Activated naive CD8-positive, alpha-beta T cell treated with anti-CD3 and anti-CD28 coated beads, Interleukin-2, amount 10 ng/mL, durations not matched to agents 7 days and 5 days (primary cell): ENCODE measurements at regions not wholly inside any gene's neighbourhood (a gene's known extent, or its start where the extent isn't known, plus 50 kb on each side); places are given as distances from the start of the nearest gene placed in this dataset.
"Not testable (repeated sequence)": the region's sequence is repeated elsewhere in the genome, so short reads cannot be mapped to it uniquely, and the experiment has no call there.

Experiments used
- ATAC-seq: fragments of 150-1000 bp; cut with Tn5 transposase; one replicate; pipeline ENCODE4 v1.10.0; 2021; ENCODE audit warnings: low read depth, moderate library complexity
- POLR2A ChIA-PET: fragments of 350-600 bp; sonication (Branson Sonifier 250); formaldehyde crosslinking; loops from one replicate; lab custom pipeline; 2021; ENCODE audit warnings: antibody characterized with exemption; lab: Charles Lee
- DNase-seq: peaks from one replicate; pipeline ENCODE4 v3.0.0; 2021
- H3K27ac Mint-ChIP-seq: one replicate; pipeline ENCODE4 v1.8.0; 2022; ENCODE audit warnings: mild to moderate bottlenecking, mixed read lengths
- H3K27me3 Mint-ChIP-seq: one replicate; pipeline ENCODE4 v1.8.0; 2022; ENCODE audit warnings: mild to moderate bottlenecking, moderate library complexity, mixed read lengths
- H3K36me3 Mint-ChIP-seq: one replicate; pipeline ENCODE4 v1.8.0; 2021; ENCODE audit warnings: mild to moderate bottlenecking, mixed read lengths
- H3K4me1 Mint-ChIP-seq: one replicate; pipeline ENCODE4 v1.8.0; 2021; ENCODE audit warnings: mixed read lengths
- H3K4me3 Mint-ChIP-seq: one replicate; pipeline ENCODE4 v1.8.0; 2022; ENCODE audit warnings: mild to moderate bottlenecking, moderate library complexity, mixed read lengths
- H3K9me3 Mint-ChIP-seq: one replicate; pipeline ENCODE4 v1.8.0; 2021; ENCODE audit warnings: mixed read lengths

GRCh38 chr12:125561008-125561407, 495.8 kb downstream of the AACS start:
- ATAC-seq, DNase-seq, H3K27ac Mint-ChIP-seq, POLR2A ChIA-PET, H3K9me3 Mint-ChIP-seq, H3K4me3 Mint-ChIP-seq, H3K27me3 Mint-ChIP-seq, H3K36me3 Mint-ChIP-seq, H3K4me1 Mint-ChIP-seq: not testable (repeated sequence)

GRCh38 chr12:125564753-125565152, 499.5 kb downstream of the AACS start:
- H3K27ac Mint-ChIP-seq: no peak overlapping the region
- H3K9me3 Mint-ChIP-seq: peaks cover 2% of the 10 kb centered on the region
- no peak for ATAC-seq
- DNase-seq: no peak
- no peaks in the 10 kb centered on the region for H3K36me3 Mint-ChIP-seq
- H3K27me3 Mint-ChIP-seq: no peaks in the 10 kb centered on the region
- H3K4me3 Mint-ChIP-seq: no peak overlapping the region
- no peaks in the 10 kb centered on the region for H3K4me1 Mint-ChIP-seq
- POLR2A ChIA-PET: no interaction called here

- H3K27me3 Mint-ChIP-seq: no peaks in the 10 kb centered on the region
- POLR2A ChIA-PET: no interaction called here
- no peak for ATAC-seq
- H3K4me1 Mint-ChIP-seq: no peaks in the 10 kb centered on the region
- H3K27ac Mint-ChIP-seq: no peak overlapping the region
- no peaks in the 10 kb centered on the region for H3K36me3 Mint-ChIP-seq
- H3K4me3 Mint-ChIP-seq: no peak overlapping the region
- DNase-seq: no peak
- no peaks in the 10 kb centered on the region for H3K9me3 Mint-ChIP-seq
These were observed 502.3 kb downstream of the AACS start for GRCh38 chr12:125567581-125567980.

- DNase-seq (no peak), ATAC-seq (no peak)
- POLR2A ChIA-PET: no interaction called here
- no peaks in the 10 kb centered on the region for H3K36me3 Mint-ChIP-seq
- H3K4me3 Mint-ChIP-seq: no peak overlapping the region
- no peak overlapping the region for H3K27ac Mint-ChIP-seq
- no peaks in the 10 kb centered on the region for H3K4me1 Mint-ChIP-seq
- no peaks in the 10 kb centered on the region for H3K27me3 Mint-ChIP-seq
- H3K9me3 Mint-ChIP-seq: no peaks in the 10 kb centered on the region
These were observed 503.1 kb downstream of the AACS start for GRCh38 chr12:125568306-125568705.

GRCh38 chr12:125573271-125573670, 508.0 kb downstream of the AACS start:
- no peaks in the 10 kb centered on the region for H3K4me1 Mint-ChIP-seq
- peaks cover 3% of the 10 kb centered on the region for H3K9me3 Mint-ChIP-seq
- no peak overlapping the region for H3K27ac Mint-ChIP-seq
- no peaks in the 10 kb centered on the region for H3K27me3 Mint-ChIP-seq
- DNase-seq (no peak), ATAC-seq (no peak)
- no peaks in the 10 kb centered on the region for H3K36me3 Mint-ChIP-seq
- H3K4me3 Mint-ChIP-seq: no peak overlapping the region
- POLR2A ChIA-PET: no interaction called here

GRCh38 chr12:125577334-125577733, 512.1 kb downstream of the AACS start:
- H3K9me3 Mint-ChIP-seq: peaks cover 6% of the 10 kb centered on the region
- no peak overlapping the region for H3K4me3 Mint-ChIP-seq
- POLR2A ChIA-PET: no interaction called here
- ATAC-seq (no peak), DNase-seq (no peak)
- H3K27ac Mint-ChIP-seq: no peak overlapping the region
- no peaks in the 10 kb centered on the region for H3K36me3 Mint-ChIP-seq
- H3K4me1 Mint-ChIP-seq: no peaks in the 10 kb centered on the region
- H3K27me3 Mint-ChIP-seq: no peaks in the 10 kb centered on the region

GRCh38 chr12:125579916-125580315, 514.7 kb downstream of the AACS start:
- POLR2A ChIA-PET: no interaction called here
- ATAC-seq (no peak), DNase-seq (no peak)
- no peak overlapping the region for H3K4me3 Mint-ChIP-seq
- peaks cover 6% of the 10 kb centered on the region for H3K9me3 Mint-ChIP-seq
- no peaks in the 10 kb centered on the region for H3K27me3 Mint-ChIP-seq
- H3K4me1 Mint-ChIP-seq: no peaks in the 10 kb centered on the region
- no peak overlapping the region for H3K27ac Mint-ChIP-seq
- H3K36me3 Mint-ChIP-seq: no peaks in the 10 kb centered on the region

GRCh38 chr12:125583071-125583470, 517.8 kb downstream of the AACS start:
- POLR2A ChIA-PET: no interaction called here

GRCh38 chr12:125586441-125586840, 521.2 kb downstream of the AACS start:
- no peak overlapping the region for H3K27ac Mint-ChIP-seq
- H3K4me1 Mint-ChIP-seq: no peaks in the 10 kb centered on the region
- POLR2A ChIA-PET: no interaction called here
- DNase-seq (no peak), ATAC-seq (no peak)
- no peaks in the 10 kb centered on the region for H3K9me3 Mint-ChIP-seq
- H3K4me3 Mint-ChIP-seq: no peak overlapping the region
- H3K36me3 Mint-ChIP-seq: no peaks in the 10 kb centered on the region
- H3K27me3 Mint-ChIP-seq: no peaks in the 10 kb centered on the region

More at GRCh38 chr12:125583071-125583470, 517.8 kb downstream of the AACS start:
- ATAC-seq: no peak
- no peak overlapping the region for H3K27ac Mint-ChIP-seq
- H3K27me3 Mint-ChIP-seq: no peaks in the 10 kb centered on the region
- H3K36me3 Mint-ChIP-seq: no peaks in the 10 kb centered on the region
- H3K9me3 Mint-ChIP-seq: peaks cover 3% of the 10 kb centered on the region
- H3K4me3 Mint-ChIP-seq: no peak overlapping the region
- no peaks in the 10 kb centered on the region for H3K4me1 Mint-ChIP-seq
- no peak for DNase-seq

- no peak overlapping the region for H3K4me3 Mint-ChIP-seq
- POLR2A ChIA-PET: no interaction called here
- peaks cover 7% of the 10 kb centered on the region for H3K9me3 Mint-ChIP-seq
- no peak overlapping the region for H3K27ac Mint-ChIP-seq
- no peaks in the 10 kb centered on the region for H3K4me1 Mint-ChIP-seq
- H3K27me3 Mint-ChIP-seq: no peaks in the 10 kb centered on the region
- DNase-seq: no peak
- ATAC-seq: no peak
- no peaks in the 10 kb centered on the region for H3K36me3 Mint-ChIP-seq
These were observed 528.0 kb downstream of the AACS start for GRCh38 chr12:125593269-125593668.

GRCh38 chr12:125604976-125605375, 539.7 kb downstream of the AACS start:
- Mint-ChIP-seq H3K9me3 (peaks cover 3% of the 10 kb centered on the region), H3K36me3 (no peaks in the 10 kb centered on the region), H3K4me1 (no peaks in the 10 kb centered on the region), H3K4me3 (no peak overlapping the region), H3K27ac (no peak overlapping the region), H3K27me3 (no peaks in the 10 kb centered on the region)
- POLR2A ChIA-PET: no interaction called here
- ATAC-seq (no peak), DNase-seq (no peak)

GRCh38 chr12:125606312-125606711, 541.1 kb downstream of the AACS start:
- Mint-ChIP-seq H3K9me3 (no peaks in the 10 kb centered on the region), H3K36me3 (no peaks in the 10 kb centered on the region), H3K4me1 (no peaks in the 10 kb centered on the region), H3K27ac (no peak overlapping the region), H3K27me3 (no peaks in the 10 kb centered on the region), H3K4me3 (no peak overlapping the region)
- POLR2A ChIA-PET: no interaction called here
- ATAC-seq (no peak), DNase-seq (no peak)

GRCh38 chr12:125610292-125610691, 545.1 kb downstream of the AACS start:
- DNase-seq (no peak), ATAC-seq (no peak)
- no peak overlapping the region for H3K27ac Mint-ChIP-seq
- no peak overlapping the region for H3K4me3 Mint-ChIP-seq
- H3K36me3 Mint-ChIP-seq: no peaks in the 10 kb centered on the region
- no peaks in the 10 kb centered on the region for H3K4me1 Mint-ChIP-seq
- POLR2A ChIA-PET: no interaction called here
- no peaks in the 10 kb centered on the region for H3K9me3 Mint-ChIP-seq
- no peaks in the 10 kb centered on the region for H3K27me3 Mint-ChIP-seq

GRCh38 chr12:125610971-125611370, 545.7 kb downstream of the AACS start:
- POLR2A ChIA-PET: no interaction called here
- Mint-ChIP-seq H3K4me3 (no peak overlapping the region), H3K4me1 (no peaks in the 10 kb centered on the region), H3K9me3 (no peaks in the 10 kb centered on the region), H3K36me3 (no peaks in the 10 kb centered on the region), H3K27ac (no peak overlapping the region), H3K27me3 (no peaks in the 10 kb centered on the region)
- no peak for DNase-seq
- ATAC-seq: no peak

- DNase-seq (no peak), ATAC-seq (no peak)
- H3K4me3 Mint-ChIP-seq: no peak overlapping the region
- no peaks in the 10 kb centered on the region for H3K36me3 Mint-ChIP-seq
- POLR2A ChIA-PET: no interaction called here
- peaks cover 1% of the 10 kb centered on the region for H3K9me3 Mint-ChIP-seq
- no peaks in the 10 kb centered on the region for H3K27me3 Mint-ChIP-seq
- H3K27ac Mint-ChIP-seq: no peak overlapping the region
- H3K4me1 Mint-ChIP-seq: no peaks in the 10 kb centered on the region
These were observed 548.8 kb downstream of the AACS start for GRCh38 chr12:125614058-125614457.
